Neural cell (in vitro differentiated cells): ENCODE measurements at regions not wholly inside any gene's neighbourhood (a gene's known extent, or its start where the extent isn't known, plus 50 kb on each side); places are given as distances from the start of the nearest gene placed in this dataset.

Source experiments
- H2AFZ ChIP-seq: fragments of 200-600, 300-800 bp; sonication (generic), shearing (Covaris generic); 2 replicates; pipeline ENCODE4 v1.6.0; 2014; ENCODE audit warnings: low read depth, mild to moderate bottlenecking, antibody characterized with exemption, low read length, moderate library complexity
- H3F3A ChIP-seq: fragments of 200-600 bp; shearing (Covaris generic); 2 replicates; pipeline ENCODE4 v1.6.1; 2016; ENCODE audit warnings: mild to moderate bottlenecking, moderate library complexity, mixed read lengths, antibody characterized with exemption, low read length; ENCODE audit not compliant: insufficient read depth, poor library complexity, severe bottlenecking
- H3K27ac ChIP-seq: fragments of 200-600, 300-800 bp; sonication (generic), shearing (Covaris generic); 2 replicates; pipeline ENCODE4 v1.5.1; 2014; ENCODE audit warnings: mild to moderate bottlenecking, low read length, moderate library complexity
- H3K27me3 ChIP-seq: fragments of 300-800, 200-600 bp; sonication (generic), shearing (Covaris generic); 2 replicates; pipeline ENCODE4 v1.6.0; 2014; ENCODE audit warnings: mild to moderate bottlenecking, low read depth, low read length, moderate library complexity; ENCODE audit not compliant: insufficient read depth
- H3K36me3 ChIP-seq: fragments of 300-800, 200-600 bp; sonication (generic), shearing (Covaris generic); 2 replicates; pipeline ENCODE4 v1.5.1; 2014; ENCODE audit warnings: mild to moderate bottlenecking, antibody characterized with exemption, low read length, moderate library complexity; ENCODE audit not compliant: insufficient read depth
- H3K4me2 ChIP-seq: fragments of 300-800, 200-600 bp; sonication (generic), shearing (Covaris generic); 2 replicates; pipeline ENCODE4 v1.6.0; 2014; ENCODE audit warnings: mild to moderate bottlenecking, low read length
- H3K4me3 ChIP-seq: fragments of 300-800, 200-600 bp; sonication (generic), shearing (Covaris generic); 2 replicates; pipeline ENCODE4 v1.5.1; 2014; ENCODE audit warnings: mild to moderate bottlenecking, low read length, moderate library complexity
- H3K79me2 ChIP-seq: fragments of 200-600 bp; shearing (Covaris generic); replicated peaks from 2 replicates; pipeline ENCODE4 v1.6.0; 2014; ENCODE audit warnings: mild to moderate bottlenecking, low read length, moderate library complexity; ENCODE audit not compliant: insufficient read depth
- H3K9ac ChIP-seq: fragments of 300-800, 200-600 bp; sonication (generic), shearing (Covaris generic); 2 replicates; pipeline ENCODE4 v1.6.1; 2016; ENCODE audit warnings: mild to moderate bottlenecking, low read length, mixed read lengths
- H3K9me2 ChIP-seq: fragments of 200-600 bp; shearing (Covaris generic); 2 replicates; pipeline ENCODE4 v1.6.1; 2016; ENCODE audit warnings: mild to moderate bottlenecking, low read length, mixed read lengths; ENCODE audit not compliant: insufficient read depth
- H3K9me3 ChIP-seq: fragments of 200-600, 300-800 bp; sonication (generic), shearing (Covaris generic); 2 replicates; pipeline ENCODE4 v1.6.1; 2016; ENCODE audit warnings: mild to moderate bottlenecking, mixed run types, low read length, moderate library complexity, mixed read lengths
- H4K20me1 ChIP-seq: fragments of 200-600 bp; shearing (Covaris generic); 2 replicates; pipeline ENCODE4 v1.6.1; 2016; ENCODE audit warnings: mild to moderate bottlenecking, mixed run types; ENCODE audit not compliant: insufficient read depth
- EP300 ChIP-seq: fragments of 450-650 bp; conservative IDR thresholded peaks from 2 replicates; pipeline ENCODE4 v1.6.1; 2014; ENCODE audit warnings: antibody characterized with exemption, mild to moderate bottlenecking, moderate library complexity; ENCODE audit not compliant: poor library complexity, severe bottlenecking
- EZH2 ChIP-seq: fragments of 200-600, 300-800 bp; shearing (Covaris generic), sonication (generic); IDR thresholded peaks from 2 replicates; pipeline ENCODE4 v1.6.1; 2014; ENCODE audit warnings: antibody characterized with exemption, low read length, borderline replicate concordance, mild to moderate bottlenecking; ENCODE audit not compliant: insufficient read depth, poor library complexity, severe bottlenecking
- MXI1 ChIP-seq: fragments of 450-650 bp; conservative IDR thresholded peaks from 2 replicates; pipeline ENCODE4 v1.6.1; 2014; ENCODE audit warnings: antibody characterized with exemption, mild to moderate bottlenecking; ENCODE audit not compliant: poor library complexity, severe bottlenecking
- POLR2AphosphoS5 ChIP-seq: IDR thresholded peaks from 2 replicates; pipeline ENCODE4 v1.6.1; 2012
- RAD21 ChIP-seq: fragments of 450-650 bp; conservative IDR thresholded peaks from 2 replicates; pipeline ENCODE4 v1.6.1; 2014; ENCODE audit warnings: antibody characterized with exemption, mild to moderate bottlenecking, moderate library complexity
- SMC3 ChIP-seq: fragments of 450-650 bp; conservative IDR thresholded peaks from 2 replicates; pipeline ENCODE4 v1.6.1; 2014; ENCODE audit warnings: antibody characterized with exemption, mild to moderate bottlenecking, moderate library complexity; ENCODE audit not compliant: poor library complexity
- TAF1 ChIP-seq: IDR thresholded peaks from 2 replicates; pipeline ENCODE4 v1.6.1; 2012; ENCODE audit warnings: low read depth
- TF ChIP-seq, protein P1 (sequence below): IDR thresholded peaks from 2 replicates; pipeline ENCODE4 v1.6.1; 2012; ENCODE audit warnings: borderline replicate concordance
- TF ChIP-seq, protein P2 (sequence below): fragments of 450-650 bp; IDR thresholded peaks from 2 replicates; pipeline ENCODE4 v1.5.1; 2014; ENCODE audit warnings: antibody characterized with exemption, mild to moderate bottlenecking, moderate library complexity; ENCODE audit not compliant: poor library complexity, severe bottlenecking

GRCh38 chr5:175001876-175002645, 277.7 kb downstream of the MSX2 start:
- Histone ChIP-seq H3K79me2 (no peaks in the 10 kb centered on the region), H3K4me3 (peak overlapping the region; percentile 39), H3K9ac (no peak overlapping the region), H3K9me2 (no peaks in the 10 kb centered on the region), H3F3A (no peaks in the 10 kb centered on the region), H3K36me3 (no peaks in the 10 kb centered on the region), H4K20me1 (no peaks in the 10 kb centered on the region), H2AFZ (no peak overlapping the region), H3K9me3 (peaks cover 2% of the 10 kb centered on the region), H3K27me3 (peaks cover 11% of the 10 kb centered on the region), H3K4me2 (no peak overlapping the region), H3K27ac (peak overlapping the region; percentile 20)
- TF ChIP-seq EP300 (peak; percentile 83), POLR2AphosphoS5 (peak; percentile 93), RAD21 (peak; percentile 28), SMC3 (peak; percentile 15), EZH2 (no peak)
- TF ChIP-seq, protein P1, sequence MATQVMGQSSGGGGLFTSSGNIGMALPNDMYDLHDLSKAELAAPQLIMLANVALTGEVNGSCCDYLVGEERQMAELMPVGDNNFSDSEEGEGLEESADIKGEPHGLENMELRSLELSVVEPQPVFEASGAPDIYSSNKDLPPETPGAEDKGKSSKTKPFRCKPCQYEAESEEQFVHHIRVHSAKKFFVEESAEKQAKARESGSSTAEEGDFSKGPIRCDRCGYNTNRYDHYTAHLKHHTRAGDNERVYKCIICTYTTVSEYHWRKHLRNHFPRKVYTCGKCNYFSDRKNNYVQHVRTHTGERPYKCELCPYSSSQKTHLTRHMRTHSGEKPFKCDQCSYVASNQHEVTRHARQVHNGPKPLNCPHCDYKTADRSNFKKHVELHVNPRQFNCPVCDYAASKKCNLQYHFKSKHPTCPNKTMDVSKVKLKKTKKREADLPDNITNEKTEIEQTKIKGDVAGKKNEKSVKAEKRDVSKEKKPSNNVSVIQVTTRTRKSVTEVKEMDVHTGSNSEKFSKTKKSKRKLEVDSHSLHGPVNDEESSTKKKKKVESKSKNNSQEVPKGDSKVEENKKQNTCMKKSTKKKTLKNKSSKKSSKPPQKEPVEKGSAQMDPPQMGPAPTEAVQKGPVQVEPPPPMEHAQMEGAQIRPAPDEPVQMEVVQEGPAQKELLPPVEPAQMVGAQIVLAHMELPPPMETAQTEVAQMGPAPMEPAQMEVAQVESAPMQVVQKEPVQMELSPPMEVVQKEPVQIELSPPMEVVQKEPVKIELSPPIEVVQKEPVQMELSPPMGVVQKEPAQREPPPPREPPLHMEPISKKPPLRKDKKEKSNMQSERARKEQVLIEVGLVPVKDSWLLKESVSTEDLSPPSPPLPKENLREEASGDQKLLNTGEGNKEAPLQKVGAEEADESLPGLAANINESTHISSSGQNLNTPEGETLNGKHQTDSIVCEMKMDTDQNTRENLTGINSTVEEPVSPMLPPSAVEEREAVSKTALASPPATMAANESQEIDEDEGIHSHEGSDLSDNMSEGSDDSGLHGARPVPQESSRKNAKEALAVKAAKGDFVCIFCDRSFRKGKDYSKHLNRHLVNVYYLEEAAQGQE, result no peak
- TF ChIP-seq, protein P2, sequence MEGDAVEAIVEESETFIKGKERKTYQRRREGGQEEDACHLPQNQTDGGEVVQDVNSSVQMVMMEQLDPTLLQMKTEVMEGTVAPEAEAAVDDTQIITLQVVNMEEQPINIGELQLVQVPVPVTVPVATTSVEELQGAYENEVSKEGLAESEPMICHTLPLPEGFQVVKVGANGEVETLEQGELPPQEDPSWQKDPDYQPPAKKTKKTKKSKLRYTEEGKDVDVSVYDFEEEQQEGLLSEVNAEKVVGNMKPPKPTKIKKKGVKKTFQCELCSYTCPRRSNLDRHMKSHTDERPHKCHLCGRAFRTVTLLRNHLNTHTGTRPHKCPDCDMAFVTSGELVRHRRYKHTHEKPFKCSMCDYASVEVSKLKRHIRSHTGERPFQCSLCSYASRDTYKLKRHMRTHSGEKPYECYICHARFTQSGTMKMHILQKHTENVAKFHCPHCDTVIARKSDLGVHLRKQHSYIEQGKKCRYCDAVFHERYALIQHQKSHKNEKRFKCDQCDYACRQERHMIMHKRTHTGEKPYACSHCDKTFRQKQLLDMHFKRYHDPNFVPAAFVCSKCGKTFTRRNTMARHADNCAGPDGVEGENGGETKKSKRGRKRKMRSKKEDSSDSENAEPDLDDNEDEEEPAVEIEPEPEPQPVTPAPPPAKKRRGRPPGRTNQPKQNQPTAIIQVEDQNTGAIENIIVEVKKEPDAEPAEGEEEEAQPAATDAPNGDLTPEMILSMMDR, result no peak

DNA sequence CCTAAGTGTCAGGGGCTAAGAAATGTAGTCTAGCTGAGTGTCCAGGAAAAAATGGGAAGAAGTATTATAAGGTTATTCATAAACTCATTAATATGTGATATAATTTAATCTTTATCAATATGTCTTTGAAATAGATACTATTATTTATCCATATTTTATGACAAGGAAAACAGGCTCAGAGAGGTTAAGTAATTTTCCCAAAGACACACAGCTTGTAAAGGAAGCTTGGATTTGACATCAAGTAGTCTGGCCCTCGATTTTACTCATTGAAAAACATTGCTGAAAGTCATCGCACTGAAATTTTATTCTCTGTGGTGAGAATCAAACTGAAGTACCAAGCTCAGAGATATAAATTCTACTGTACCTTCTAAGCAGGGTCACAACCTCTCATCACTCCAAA, 276.9 kb downstream of the MSX2 start:
- TF ChIP-seq POLR2AphosphoS5, result no peak
- TF ChIP-seq, protein P1, result no peak
- no peak for TF ChIP-seq EP300
- no peak for TF ChIP-seq RAD21
- TF ChIP-seq MXI1, result no peak
- TF ChIP-seq, protein P2, result no peak
- no peak for TF ChIP-seq EZH2
- TF ChIP-seq SMC3, result no peak
- no peak for TF ChIP-seq TAF1
- no peaks in the 10 kb centered on the region for H3K9me2 ChIP-seq

More for the DNA sequence above, 276.9 kb downstream of the MSX2 start:
- H3K9me3 ChIP-seq, result peaks cover 2% of the 10 kb centered on the region
- H3K79me2 ChIP-seq, result no peaks in the 10 kb centered on the region
- no peak overlapping the region for H3K9ac ChIP-seq
- H3K36me3 ChIP-seq, result no peaks in the 10 kb centered on the region
- H3F3A ChIP-seq, result no peaks in the 10 kb centered on the region
- peaks cover 11% of the 10 kb centered on the region for H3K27me3 ChIP-seq
- no peaks in the 10 kb centered on the region for H4K20me1 ChIP-seq
- H3K4me2 ChIP-seq, result no peak overlapping the region
- peak overlapping the region; percentile 39 for H3K4me3 ChIP-seq
- no peak overlapping the region for H3K27ac ChIP-seq
- H2AFZ ChIP-seq, result no peak overlapping the region
